Neural crest cell (in vitro differentiated cells): ENCODE measurements at regions not wholly inside any gene's neighbourhood (a gene's known extent, or its start where the extent isn't known, plus 50 kb on each side); places are given as distances from the start of the nearest gene placed in this dataset.
A peak's percentile ranks its signal among the peaks of the same experiment; 100 is the strongest.

Experiments
- DNase-seq: peaks from one replicate; pipeline ENCODE4 v3.0.0; 2021; ENCODE audit warnings: low read depth, mixed read lengths, low spot score
- H3K27ac Mint-ChIP-seq: one replicate; pipeline ENCODE4 v1.8.0; 2021; ENCODE audit warnings: mild to moderate bottlenecking, mixed read lengths; ENCODE audit not compliant: unreplicated experiment
- H3K27me3 Mint-ChIP-seq: 2 replicates; pipeline ENCODE4 v1.8.0; 2021; ENCODE audit warnings: low read depth, mild to moderate bottlenecking, mixed read lengths
- H3K36me3 Mint-ChIP-seq: 2 replicates; pipeline ENCODE4 v1.8.0; 2021; ENCODE audit warnings: low read depth, mild to moderate bottlenecking, mixed read lengths
- H3K4me1 Mint-ChIP-seq: 2 replicates; pipeline ENCODE4 v1.8.0; 2021; ENCODE audit warnings: mixed read lengths
- H3K4me3 Mint-ChIP-seq: one replicate; pipeline ENCODE4 v1.8.0; 2021; ENCODE audit warnings: mild to moderate bottlenecking, mixed read lengths
- H3K9me3 Mint-ChIP-seq: 2 replicates; pipeline ENCODE4 v1.8.0; 2021; ENCODE audit warnings: mixed read lengths
- TF ChIP-seq, protein P1 (sequence below): fragments of 200-600 bp; sonication (generic); conservative IDR thresholded peaks from 2 replicates; pipeline ENCODE4 v1.5.0; 2021; ENCODE audit warnings: antibody characterized with exemption, mild to moderate bottlenecking

DNA sequence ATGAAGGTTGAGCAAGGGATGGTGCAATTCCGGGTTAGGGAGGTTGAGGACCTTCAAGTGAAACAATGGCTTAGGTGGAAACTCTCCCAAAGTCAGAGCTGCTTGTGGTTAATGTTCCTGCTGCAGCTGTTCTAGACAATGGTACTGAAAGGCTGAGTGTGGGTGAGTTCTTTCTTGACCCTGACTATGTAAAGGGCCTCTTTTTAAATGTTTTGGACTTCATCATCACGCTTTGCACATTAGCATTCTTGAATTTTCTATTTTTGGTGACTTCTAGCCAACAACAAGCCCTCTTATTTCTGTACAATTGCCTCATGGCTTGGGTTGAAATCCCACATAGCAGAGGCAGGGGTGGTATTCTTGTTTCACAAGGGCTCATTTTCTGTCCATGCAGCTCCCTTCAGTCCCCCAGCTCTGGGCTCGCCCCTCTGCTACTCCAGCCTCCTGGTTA, 136.3 kb upstream of the ANKRD55 start:
- peaks cover 33% of the 10 kb centered on the region for H3K4me1 Mint-ChIP-seq
- H3K36me3 Mint-ChIP-seq, result peaks cover 13% of the 10 kb centered on the region
- H3K27ac Mint-ChIP-seq, result peak overlapping the region; percentile 67
- no peaks in the 10 kb centered on the region for H3K27me3 Mint-ChIP-seq
- peaks cover 6% of the 10 kb centered on the region for H3K9me3 Mint-ChIP-seq
- DNase-seq, result no peak
- TF ChIP-seq, protein P1, sequence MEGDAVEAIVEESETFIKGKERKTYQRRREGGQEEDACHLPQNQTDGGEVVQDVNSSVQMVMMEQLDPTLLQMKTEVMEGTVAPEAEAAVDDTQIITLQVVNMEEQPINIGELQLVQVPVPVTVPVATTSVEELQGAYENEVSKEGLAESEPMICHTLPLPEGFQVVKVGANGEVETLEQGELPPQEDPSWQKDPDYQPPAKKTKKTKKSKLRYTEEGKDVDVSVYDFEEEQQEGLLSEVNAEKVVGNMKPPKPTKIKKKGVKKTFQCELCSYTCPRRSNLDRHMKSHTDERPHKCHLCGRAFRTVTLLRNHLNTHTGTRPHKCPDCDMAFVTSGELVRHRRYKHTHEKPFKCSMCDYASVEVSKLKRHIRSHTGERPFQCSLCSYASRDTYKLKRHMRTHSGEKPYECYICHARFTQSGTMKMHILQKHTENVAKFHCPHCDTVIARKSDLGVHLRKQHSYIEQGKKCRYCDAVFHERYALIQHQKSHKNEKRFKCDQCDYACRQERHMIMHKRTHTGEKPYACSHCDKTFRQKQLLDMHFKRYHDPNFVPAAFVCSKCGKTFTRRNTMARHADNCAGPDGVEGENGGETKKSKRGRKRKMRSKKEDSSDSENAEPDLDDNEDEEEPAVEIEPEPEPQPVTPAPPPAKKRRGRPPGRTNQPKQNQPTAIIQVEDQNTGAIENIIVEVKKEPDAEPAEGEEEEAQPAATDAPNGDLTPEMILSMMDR, result no peak
- H3K4me3 Mint-ChIP-seq, result no peak overlapping the region

DNA sequence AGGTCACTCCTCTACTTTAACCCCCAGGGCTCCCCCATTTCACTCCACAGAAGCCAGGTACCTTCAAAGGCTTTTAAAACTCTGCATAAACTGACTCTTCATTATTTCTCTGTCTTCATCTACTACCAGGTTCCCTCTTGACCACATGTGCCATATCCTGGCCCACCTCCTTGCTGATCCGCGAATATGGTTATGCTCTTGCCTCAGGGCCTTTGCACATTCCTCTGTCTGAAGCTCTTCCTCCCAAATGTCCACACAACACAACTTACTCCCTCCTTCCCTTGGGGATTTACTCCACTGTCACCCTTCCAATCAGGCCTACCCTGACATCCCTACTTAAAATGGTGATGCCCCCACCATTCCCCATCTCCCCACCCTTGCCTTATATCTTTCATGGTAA, 134.6 kb upstream of the ANKRD55 start:
- H3K36me3 Mint-ChIP-seq, result peaks cover 8% of the 10 kb centered on the region
- H3K4me1 Mint-ChIP-seq, result peaks cover 33% of the 10 kb centered on the region
- peaks cover 3% of the 10 kb centered on the region for H3K9me3 Mint-ChIP-seq
- no peak overlapping the region for H3K27ac Mint-ChIP-seq
- H3K27me3 Mint-ChIP-seq, result no peaks in the 10 kb centered on the region
- TF ChIP-seq, protein P1, result no peak
- H3K4me3 Mint-ChIP-seq, result no peak overlapping the region
- DNase-seq, result no peak

DNA sequence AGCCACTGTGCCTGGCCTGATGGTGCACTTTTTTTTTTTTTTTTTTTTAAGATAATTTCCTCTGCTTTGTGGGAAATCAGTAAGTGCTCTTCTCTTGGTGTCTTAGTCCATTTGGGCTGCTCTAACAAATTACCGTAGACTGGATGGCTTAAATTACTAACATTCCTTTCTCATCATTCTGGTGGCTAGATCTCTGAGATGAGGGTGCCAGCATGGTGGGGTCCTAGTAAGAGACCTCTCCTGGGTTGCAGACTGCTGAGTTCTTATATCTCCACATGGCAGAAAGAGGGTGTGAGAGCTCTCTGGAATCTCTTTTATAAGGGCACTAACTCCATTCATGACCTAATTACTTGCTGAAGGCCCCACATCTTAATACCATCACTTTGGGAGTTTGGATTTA, 133.9 kb upstream of the ANKRD55 start:
- peaks cover 33% of the 10 kb centered on the region for H3K4me1 Mint-ChIP-seq
- H3K27me3 Mint-ChIP-seq, result no peaks in the 10 kb centered on the region
- H3K9me3 Mint-ChIP-seq, result peaks cover 3% of the 10 kb centered on the region
- H3K36me3 Mint-ChIP-seq, result peaks cover 8% of the 10 kb centered on the region
- peak overlapping the region; percentile 36 for H3K4me3 Mint-ChIP-seq
- no peak for DNase-seq
- TF ChIP-seq, protein P1, result no peak
- no peak overlapping the region for H3K27ac Mint-ChIP-seq

DNA sequence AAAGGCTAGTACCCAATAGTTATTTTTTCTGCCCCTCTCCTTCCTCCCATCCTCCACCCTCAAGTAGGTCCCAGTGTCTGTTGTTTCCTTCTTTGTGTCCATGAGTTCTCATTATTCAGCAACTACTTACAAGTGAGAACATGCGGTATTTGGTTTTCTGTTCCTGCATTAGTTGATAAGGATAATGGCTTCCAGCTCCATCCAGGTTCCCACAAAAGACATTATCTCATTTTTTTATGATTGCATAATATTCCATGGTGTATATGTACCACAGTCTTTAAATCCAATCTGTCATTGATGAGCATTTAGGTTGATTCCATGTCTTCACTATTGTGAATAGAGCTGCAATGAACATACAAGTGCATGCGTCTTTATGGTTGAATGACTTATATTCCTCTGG, 128.3 kb upstream of the ANKRD55 start:
- DNase-seq, result no peak
- no peaks in the 10 kb centered on the region for H3K36me3 Mint-ChIP-seq

DNA sequence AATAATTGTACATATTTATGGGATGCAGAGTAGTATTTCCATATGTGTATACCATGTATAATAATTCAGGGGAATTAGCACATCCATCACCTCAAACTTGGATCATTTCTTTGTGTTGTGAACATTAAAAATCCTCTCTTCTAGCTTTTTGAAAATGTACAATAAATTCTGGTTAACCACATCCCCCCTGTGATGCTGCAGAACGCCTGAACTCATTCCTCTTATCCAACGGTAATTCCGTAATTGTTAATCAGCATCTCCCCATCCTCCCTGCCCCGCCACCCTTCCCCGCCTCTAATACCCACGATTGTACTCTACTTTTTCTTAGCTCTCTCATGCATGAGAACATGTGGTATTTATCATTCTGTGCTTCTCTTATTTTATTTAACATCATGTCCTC, 127.7 kb upstream of the ANKRD55 start:
- H3K27ac Mint-ChIP-seq, result no peak overlapping the region
- TF ChIP-seq, protein P1, result no peak

More for the DNA sequence above, 128.3 kb upstream of the ANKRD55 start:
- H3K27ac Mint-ChIP-seq, result no peak overlapping the region
- peaks cover 35% of the 10 kb centered on the region for H3K4me1 Mint-ChIP-seq
- peaks cover 5% of the 10 kb centered on the region for H3K9me3 Mint-ChIP-seq
- TF ChIP-seq, protein P1, result no peak
- no peaks in the 10 kb centered on the region for H3K27me3 Mint-ChIP-seq
- H3K4me3 Mint-ChIP-seq, result no peak overlapping the region

More for the DNA sequence above, 127.7 kb upstream of the ANKRD55 start:
- Mint-ChIP-seq H3K4me3 (no peak overlapping the region), H3K27me3 (no peaks in the 10 kb centered on the region), H3K9me3 (peaks cover 5% of the 10 kb centered on the region), H3K36me3 (no peaks in the 10 kb centered on the region), H3K4me1 (peaks cover 35% of the 10 kb centered on the region)
- DNase-seq, result no peak
